SU-DHL-6 (cell line): ENCODE measurements at regions not wholly inside any gene's neighbourhood (a gene's known extent, or its start where the extent isn't known, plus 50 kb on each side); places are given as distances from the start of the nearest gene placed in this dataset.

Source experiments
- H2AFZ ChIP-seq: fragments of 200-600 bp; sonication (generic); 2 replicates; pipeline ENCODE4 v1.6.1; 2014; ENCODE audit warnings: low read depth, mild to moderate bottlenecking, moderate library complexity, mixed read lengths, antibody characterized with exemption, low read length; ENCODE audit not compliant: severe bottlenecking
- H3F3A ChIP-seq: fragments of 200-600 bp; shearing (Covaris generic); 2 replicates; pipeline ENCODE4 v1.6.0; 2016; ENCODE audit warnings: antibody characterized with exemption, mild to moderate bottlenecking; ENCODE audit not compliant: insufficient read depth
- H3K27ac ChIP-seq: fragments of 200-600 bp; sonication (generic); 2 replicates; pipeline ENCODE4 v1.5.1; 2016; ENCODE audit warnings: low read depth, mild to moderate bottlenecking, low read length, moderate library complexity, mixed read lengths
- H3K27me3 ChIP-seq: fragments of 200-600 bp; sonication (generic), shearing (Covaris generic); 2 replicates; pipeline ENCODE4 v1.6.0; 2014; ENCODE audit warnings: mild to moderate bottlenecking, low read length
- H3K36me3 ChIP-seq: fragments of 200-600 bp; sonication (generic); 2 replicates; pipeline ENCODE4 v1.6.1; 2014; ENCODE audit warnings: mild to moderate bottlenecking, low read length, mixed read lengths
- H3K4me2 ChIP-seq: fragments of 300-600, 200-600 bp; shearing (Covaris generic), sonication (generic); 2 replicates; pipeline ENCODE4 v1.6.0; 2014; ENCODE audit warnings: low read length, low read depth, mild to moderate bottlenecking; ENCODE audit not compliant: poor library complexity, severe bottlenecking
- H3K4me3 ChIP-seq: fragments of 200-600 bp; sonication (generic); 2 replicates; pipeline ENCODE4 v1.5.1; 2014; ENCODE audit warnings: antibody characterized with exemption, low read length, mild to moderate bottlenecking, mixed read lengths; ENCODE audit not compliant: insufficient read depth, poor library complexity, severe bottlenecking
- H3K79me2 ChIP-seq: fragments of 200-600 bp; sonication (generic); 2 replicates; pipeline ENCODE4 v1.6.1; 2014; ENCODE audit warnings: mild to moderate bottlenecking, low read length, moderate library complexity; ENCODE audit not compliant: insufficient read depth
- H3K9ac ChIP-seq: fragments of 200-600 bp; sonication (generic); 2 replicates; pipeline ENCODE4 v1.7.0; 2014; ENCODE audit warnings: mild to moderate bottlenecking, low read length
- H3K9me2 ChIP-seq: fragments of 200-600 bp; sonication (generic); replicated peaks from 2 replicates; pipeline ENCODE4 v1.6.1; 2014; ENCODE audit warnings: low read length; ENCODE audit not compliant: insufficient read depth
- H3K9me3 ChIP-seq: fragments of 200-600 bp; sonication (generic); 2 replicates; pipeline ENCODE4 v1.6.1; 2014; ENCODE audit warnings: low read length, mixed read lengths; ENCODE audit not compliant: insufficient read depth
- H4K20me1 ChIP-seq: fragments of 200-600 bp; sonication (generic); 2 replicates; pipeline ENCODE4 v1.6.1; 2014; ENCODE audit warnings: low read depth, mild to moderate bottlenecking, antibody characterized with exemption, low read length, moderate library complexity, mixed read lengths
- EZH2phosphoT487 ChIP-seq: fragments of 200-600 bp; sonication (generic), shearing (Covaris generic); conservative IDR thresholded peaks from 2 replicates; pipeline ENCODE4 v1.6.1; 2018; ENCODE audit warnings: mild to moderate bottlenecking, antibody characterized with exemption, low read length, moderate library complexity, mixed read lengths
- TF ChIP-seq, protein P1 (sequence below): fragments of 200-600 bp; sonication (generic); IDR thresholded peaks from one replicate; pipeline ENCODE4 v1.5.1; 2017; ENCODE audit warnings: antibody characterized with exemption, mild to moderate bottlenecking, low read length, moderate library complexity; ENCODE audit not compliant: insufficient read depth, poor library complexity, severe bottlenecking

DNA sequence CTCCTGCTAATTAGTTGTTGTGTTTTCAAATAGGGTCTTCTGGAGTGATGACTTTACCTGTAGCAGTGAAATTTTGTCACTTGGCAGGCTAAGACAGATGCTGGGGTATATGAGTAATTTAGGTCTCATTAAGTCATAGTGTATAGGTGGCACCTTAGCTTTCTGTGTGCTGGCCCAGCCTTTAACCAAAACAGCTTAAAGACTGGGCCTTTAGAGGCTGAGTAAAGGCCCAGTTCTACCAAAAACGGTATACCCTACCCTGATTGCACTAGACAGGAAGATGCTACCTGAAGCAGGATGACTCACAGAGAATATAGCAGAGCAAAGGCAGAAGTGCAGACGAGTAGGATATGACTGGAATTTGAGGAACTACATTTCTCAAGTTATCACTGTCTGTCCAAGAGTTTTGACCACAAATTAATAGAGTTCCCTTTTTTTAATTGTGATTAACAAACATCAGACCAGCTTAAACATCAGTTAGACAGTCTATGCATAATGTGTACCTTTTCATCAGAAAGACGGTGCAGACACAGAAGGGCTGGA lies 337.9 kb upstream of the SALL3 start:
- Histone ChIP-seq H3K4me3 (no peak overlapping the region), H3K27ac (no peak overlapping the region), H2AFZ (no peak overlapping the region), H3K36me3 (no peaks in the 10 kb centered on the region), H3K9me3 (no peaks in the 10 kb centered on the region), H3K9me2 (no peaks in the 10 kb centered on the region), H3K4me2 (no peak overlapping the region), H3K79me2 (no peaks in the 10 kb centered on the region), H3K27me3 (no peaks in the 10 kb centered on the region), H3K9ac (no peak overlapping the region), H3F3A (no peaks in the 10 kb centered on the region), H4K20me1 (no peaks in the 10 kb centered on the region)
- no peak for TF ChIP-seq EZH2phosphoT487
- TF ChIP-seq, protein P1, sequence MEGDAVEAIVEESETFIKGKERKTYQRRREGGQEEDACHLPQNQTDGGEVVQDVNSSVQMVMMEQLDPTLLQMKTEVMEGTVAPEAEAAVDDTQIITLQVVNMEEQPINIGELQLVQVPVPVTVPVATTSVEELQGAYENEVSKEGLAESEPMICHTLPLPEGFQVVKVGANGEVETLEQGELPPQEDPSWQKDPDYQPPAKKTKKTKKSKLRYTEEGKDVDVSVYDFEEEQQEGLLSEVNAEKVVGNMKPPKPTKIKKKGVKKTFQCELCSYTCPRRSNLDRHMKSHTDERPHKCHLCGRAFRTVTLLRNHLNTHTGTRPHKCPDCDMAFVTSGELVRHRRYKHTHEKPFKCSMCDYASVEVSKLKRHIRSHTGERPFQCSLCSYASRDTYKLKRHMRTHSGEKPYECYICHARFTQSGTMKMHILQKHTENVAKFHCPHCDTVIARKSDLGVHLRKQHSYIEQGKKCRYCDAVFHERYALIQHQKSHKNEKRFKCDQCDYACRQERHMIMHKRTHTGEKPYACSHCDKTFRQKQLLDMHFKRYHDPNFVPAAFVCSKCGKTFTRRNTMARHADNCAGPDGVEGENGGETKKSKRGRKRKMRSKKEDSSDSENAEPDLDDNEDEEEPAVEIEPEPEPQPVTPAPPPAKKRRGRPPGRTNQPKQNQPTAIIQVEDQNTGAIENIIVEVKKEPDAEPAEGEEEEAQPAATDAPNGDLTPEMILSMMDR, result no peak

DNA sequence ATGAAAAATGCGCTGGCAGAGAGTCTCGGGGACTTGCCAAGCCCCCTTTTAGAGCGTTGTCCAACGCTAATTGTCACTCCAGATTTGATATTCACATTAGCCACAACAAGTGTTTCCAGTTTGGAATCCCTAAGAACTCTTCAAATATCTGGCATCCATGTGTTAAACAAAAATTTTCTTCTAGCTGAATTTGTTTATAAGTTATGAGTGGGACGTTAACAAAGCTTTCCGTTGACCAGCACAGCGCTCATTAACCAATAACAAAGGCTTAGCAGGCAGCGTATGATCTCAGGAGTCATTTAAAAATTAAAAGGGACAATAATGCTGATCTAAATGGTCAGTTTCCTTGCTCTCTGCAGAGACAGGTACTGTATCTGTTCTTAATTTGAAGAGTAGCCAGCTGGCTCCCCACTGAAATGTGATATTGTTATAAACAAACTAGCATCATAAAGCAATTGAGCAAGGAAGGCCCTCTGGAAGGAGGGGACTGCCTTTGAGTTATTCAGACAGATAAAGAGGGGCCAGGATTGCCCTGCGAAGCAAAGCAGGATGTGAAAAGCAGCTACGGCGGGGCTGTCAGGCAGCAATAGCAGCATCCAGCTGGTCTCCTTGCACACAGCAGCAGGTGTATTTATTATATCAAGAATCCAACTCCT lies 337.2 kb upstream of the SALL3 start:
- TF ChIP-seq, protein P1, result no peak
- TF ChIP-seq EZH2phosphoT487, result no peak
- H3K4me3 ChIP-seq, result no peak overlapping the region
- H3K4me2 ChIP-seq, result peak overlapping the region; percentile 45
- H3K9ac ChIP-seq, result no peak overlapping the region
- H3K27ac ChIP-seq, result peak overlapping the region; percentile 68
- H3K9me2 ChIP-seq, result no peaks in the 10 kb centered on the region
- no peaks in the 10 kb centered on the region for H3F3A ChIP-seq
- no peaks in the 10 kb centered on the region for H3K9me3 ChIP-seq
- H3K27me3 ChIP-seq, result no peaks in the 10 kb centered on the region
- no peaks in the 10 kb centered on the region for H3K79me2 ChIP-seq
- no peaks in the 10 kb centered on the region for H3K36me3 ChIP-seq
- no peaks in the 10 kb centered on the region for H4K20me1 ChIP-seq
- H2AFZ ChIP-seq, result no peak overlapping the region

DNA sequence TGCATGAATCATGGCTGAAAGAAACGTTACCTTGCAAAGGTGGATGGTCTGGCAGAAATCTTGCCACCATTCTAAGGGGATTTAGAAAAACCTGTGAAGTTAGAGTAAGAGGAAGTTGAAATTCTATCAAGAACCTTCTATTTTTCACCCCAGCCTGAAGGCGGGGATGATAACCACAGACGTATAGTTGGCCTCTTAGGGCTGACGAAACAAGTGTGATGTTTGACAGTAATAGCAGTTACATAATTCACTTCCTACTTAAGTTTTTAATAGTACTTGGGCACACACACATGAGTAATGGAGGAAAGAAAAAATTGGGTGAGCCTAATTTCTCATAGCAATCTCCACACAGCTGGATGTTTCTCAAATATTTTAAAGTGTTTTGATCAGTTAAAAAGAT lies 336.6 kb upstream of the SALL3 start:
- Histone ChIP-seq H4K20me1 (no peaks in the 10 kb centered on the region), H2AFZ (no peak overlapping the region), H3K4me2 (peak overlapping the region; percentile 45), H3K9me2 (no peaks in the 10 kb centered on the region), H3K9ac (no peak overlapping the region), H3K36me3 (no peaks in the 10 kb centered on the region), H3K27me3 (no peaks in the 10 kb centered on the region), H3K9me3 (no peaks in the 10 kb centered on the region), H3K27ac (peak overlapping the region; percentile 68), H3K79me2 (no peaks in the 10 kb centered on the region), H3K4me3 (no peak overlapping the region), H3F3A (no peaks in the 10 kb centered on the region)
- TF ChIP-seq EZH2phosphoT487, result no peak
- TF ChIP-seq, protein P1, result no peak
